GM12872 (cell line): ENCODE measurements at regions not wholly inside any gene's neighbourhood (a gene's known extent, or its start where the extent isn't known, plus 50 kb on each side); places are given as distances from the start of the nearest gene placed in this dataset.

Source experiments
- TF ChIP-seq, protein P1 (sequence below): IDR thresholded peaks from 3 replicates; pipeline ENCODE4 v1.5.1; 2011; ENCODE audit warnings: low read depth, mild to moderate bottlenecking, low read length, moderate library complexity; ENCODE audit not compliant: insufficient read depth

DNA sequence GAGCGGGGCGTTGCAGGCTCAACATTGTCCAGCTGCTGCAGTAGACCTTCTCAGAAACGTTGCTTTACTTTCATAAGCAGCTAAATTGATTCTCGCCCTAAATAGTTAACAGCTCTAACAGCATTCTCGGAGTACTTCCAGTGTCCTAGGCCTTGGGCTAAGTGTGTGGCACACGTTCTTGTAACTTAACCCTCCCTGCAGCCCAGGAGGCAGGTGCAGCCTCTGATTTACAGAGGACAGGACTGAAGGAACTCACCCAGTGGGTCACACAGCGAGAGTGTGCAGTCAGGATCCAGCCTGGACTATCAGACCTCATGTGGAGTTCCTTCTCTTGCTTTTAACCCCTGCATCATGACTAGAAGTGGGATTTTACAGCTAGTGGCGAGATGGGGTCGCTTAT is 312.8 kb upstream of the C2CD4B start:
- TF ChIP-seq, protein P1, sequence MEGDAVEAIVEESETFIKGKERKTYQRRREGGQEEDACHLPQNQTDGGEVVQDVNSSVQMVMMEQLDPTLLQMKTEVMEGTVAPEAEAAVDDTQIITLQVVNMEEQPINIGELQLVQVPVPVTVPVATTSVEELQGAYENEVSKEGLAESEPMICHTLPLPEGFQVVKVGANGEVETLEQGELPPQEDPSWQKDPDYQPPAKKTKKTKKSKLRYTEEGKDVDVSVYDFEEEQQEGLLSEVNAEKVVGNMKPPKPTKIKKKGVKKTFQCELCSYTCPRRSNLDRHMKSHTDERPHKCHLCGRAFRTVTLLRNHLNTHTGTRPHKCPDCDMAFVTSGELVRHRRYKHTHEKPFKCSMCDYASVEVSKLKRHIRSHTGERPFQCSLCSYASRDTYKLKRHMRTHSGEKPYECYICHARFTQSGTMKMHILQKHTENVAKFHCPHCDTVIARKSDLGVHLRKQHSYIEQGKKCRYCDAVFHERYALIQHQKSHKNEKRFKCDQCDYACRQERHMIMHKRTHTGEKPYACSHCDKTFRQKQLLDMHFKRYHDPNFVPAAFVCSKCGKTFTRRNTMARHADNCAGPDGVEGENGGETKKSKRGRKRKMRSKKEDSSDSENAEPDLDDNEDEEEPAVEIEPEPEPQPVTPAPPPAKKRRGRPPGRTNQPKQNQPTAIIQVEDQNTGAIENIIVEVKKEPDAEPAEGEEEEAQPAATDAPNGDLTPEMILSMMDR, result no peak

DNA sequence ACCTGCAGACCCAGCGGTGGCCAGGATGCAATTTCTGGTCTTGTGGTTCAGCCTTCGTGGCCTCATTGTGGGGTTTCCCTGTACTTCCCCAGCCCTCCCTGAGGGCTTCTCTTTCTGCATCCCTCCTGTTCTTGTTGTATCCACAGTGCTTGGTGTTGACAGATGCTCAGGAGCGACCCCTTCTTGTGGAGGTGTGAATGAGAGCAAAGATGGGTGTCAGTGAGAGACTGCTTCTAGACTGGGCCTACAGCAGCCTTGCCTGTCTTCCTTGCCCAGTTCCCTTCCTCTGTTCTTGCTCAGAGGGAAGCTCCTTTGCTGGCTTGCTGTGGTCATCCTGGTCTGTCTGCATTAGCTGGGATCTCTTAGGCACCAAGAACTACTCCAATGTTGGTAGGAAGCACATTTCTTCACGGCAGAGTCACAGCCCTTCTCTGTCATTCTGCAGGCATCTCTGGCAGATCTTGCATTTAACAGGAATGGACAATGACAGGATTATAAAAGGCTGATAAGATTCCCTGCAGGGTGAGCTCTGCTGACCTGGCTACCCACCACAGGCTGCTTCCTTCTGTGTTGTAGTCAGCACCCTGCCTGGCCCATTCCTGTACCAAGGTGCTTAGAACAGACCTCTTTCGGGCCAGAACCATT is 317.8 kb upstream of the C2CD4B start:
- TF ChIP-seq, protein P1, result peak; percentile 72

DNA sequence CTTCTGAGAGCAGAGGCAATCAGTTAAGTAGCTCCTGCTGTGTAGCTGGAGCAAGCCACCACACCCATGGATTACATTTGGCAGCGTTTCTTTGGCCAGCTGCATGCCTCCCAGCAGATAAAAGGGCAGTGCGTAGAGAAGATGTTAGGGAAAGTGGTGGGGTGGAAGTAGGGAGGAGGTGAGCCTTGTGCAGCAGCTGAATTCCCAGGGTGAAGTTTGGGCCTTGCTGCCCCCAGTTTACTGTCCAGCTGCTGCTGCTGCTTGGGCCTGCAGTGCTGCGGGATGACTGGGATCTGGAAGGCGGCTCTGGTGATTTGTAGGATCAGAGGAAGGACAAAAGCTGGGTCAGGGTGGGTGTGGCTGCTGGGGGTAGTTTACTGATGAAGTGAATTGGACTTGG is 318.7 kb upstream of the C2CD4B start:
- TF ChIP-seq, protein P1, result no peak

DNA sequence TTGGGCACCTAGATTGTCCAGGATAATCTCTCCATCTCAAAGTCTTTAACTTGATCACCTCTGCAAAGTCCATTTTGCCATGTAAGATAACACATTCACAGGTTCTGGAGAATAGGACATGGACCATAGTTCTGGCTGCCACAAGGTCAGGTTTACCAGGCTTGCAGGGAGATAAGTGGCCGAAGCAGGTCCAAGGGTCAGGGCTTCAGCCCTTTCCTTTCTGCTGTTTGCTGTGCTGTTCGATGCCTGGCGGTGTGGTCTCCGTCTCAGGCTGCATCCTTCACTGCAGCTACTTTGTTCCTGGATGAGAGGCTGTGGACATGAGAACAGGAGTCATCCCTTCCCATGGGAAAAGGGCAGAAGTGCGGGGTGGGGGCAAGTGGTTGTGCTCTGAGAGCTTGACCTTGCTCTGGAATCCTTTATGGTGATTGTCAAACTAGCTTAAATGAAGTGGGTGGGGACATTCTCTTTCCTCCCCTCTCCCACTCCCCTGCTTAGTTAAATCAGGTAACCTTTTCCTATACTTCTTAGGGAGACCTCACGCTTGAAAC is 320.2 kb upstream of the C2CD4B start:
- TF ChIP-seq, protein P1, result no peak

DNA sequence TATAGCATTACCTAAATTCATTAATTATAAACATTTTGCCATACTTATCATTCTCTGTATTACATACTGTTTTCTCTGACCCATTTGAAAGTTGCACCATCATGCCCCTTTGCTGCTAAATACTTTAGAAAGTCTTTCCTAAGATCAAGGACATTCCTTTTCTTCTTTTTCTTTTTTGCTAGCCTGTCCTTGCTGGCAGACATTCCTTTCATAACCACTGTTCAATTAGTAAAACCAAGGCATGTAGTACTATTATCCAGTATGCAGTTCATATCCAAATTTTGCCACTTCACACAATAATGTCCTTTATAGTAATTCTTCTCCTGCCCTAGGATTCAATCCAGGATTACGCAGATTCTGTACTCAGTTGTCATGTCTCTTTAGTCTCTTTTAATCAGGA is 321.0 kb upstream of the C2CD4B start:
- TF ChIP-seq, protein P1, result no peak

DNA sequence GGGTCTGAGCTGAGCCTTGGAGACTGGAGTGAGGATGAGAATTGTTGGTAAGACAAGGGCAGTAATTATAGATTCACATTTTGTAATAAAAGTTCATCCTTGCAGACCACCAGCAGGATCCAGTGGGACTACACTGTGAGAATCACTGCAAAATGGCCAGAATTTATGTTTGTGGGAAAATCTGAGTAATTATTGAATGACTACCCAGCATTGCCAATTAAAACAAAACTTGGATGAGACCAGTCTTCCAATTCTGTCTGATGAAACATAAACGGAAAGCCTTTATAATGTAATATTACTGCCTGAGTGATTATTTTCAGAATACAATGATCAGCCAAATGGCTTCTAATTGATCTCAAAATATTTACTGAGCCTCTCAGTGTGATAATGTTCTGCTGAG is 323.3 kb upstream of the C2CD4B start:
- TF ChIP-seq, protein P1, result no peak

DNA sequence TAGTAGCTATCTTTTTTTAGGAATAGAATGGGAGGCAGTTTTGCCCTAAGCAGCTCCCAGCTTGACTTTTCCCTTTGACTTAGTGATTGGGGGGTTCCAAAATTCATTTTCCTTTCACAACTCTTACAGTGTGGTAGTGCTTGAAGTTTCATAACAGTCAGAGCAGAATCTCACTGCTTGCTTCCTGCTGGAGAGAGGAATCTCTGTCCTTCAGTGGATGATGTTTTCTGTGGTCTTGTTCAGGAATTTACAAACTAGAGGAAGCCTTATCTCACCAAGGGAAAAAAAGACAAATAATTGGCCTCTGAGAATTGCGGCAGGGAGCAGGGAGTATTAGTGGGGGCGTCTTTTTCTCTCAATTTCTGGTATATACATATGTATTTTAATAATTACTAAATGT is 326.6 kb upstream of the C2CD4B start:
- TF ChIP-seq, protein P1, result no peak
